ENCODE measurements at regions not wholly inside any gene's neighbourhood (a gene's known extent, or its start where the extent isn't known, plus 50 kb on each side); places are given as distances from the start of the nearest gene placed in this dataset.

DNA sequence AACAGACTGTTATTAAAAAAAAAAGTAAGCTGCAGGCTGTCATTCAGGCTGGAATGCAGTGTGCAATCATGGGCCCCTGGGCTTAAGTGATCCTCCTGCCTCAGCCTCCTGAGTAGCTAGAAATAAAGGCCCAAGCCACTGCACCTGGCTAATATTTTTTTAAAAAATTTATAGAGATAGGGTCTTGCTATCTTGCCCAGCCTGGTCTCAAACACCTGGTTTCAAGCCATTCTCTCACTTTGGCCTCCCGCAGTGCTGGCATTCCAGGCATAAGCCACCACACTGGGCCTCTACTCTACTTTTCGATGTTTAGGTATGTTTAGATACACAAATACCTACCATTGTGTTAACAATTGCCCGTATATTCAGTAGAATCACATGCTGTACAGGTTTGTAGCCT, 270.4 kb upstream of the PRKCQ start:
- H3K79me2 ChIP-seq (ENCODE audit: control insufficient read depth, insufficient read depth, low read length), result no peaks in the 10 kb centered on the region
- H4K20me1 ChIP-seq (replicated peaks; ENCODE audit: control insufficient read depth, insufficient read depth, low read length), result no peaks in the 10 kb centered on the region
- no peak overlapping the region for H3K27ac ChIP-seq (ENCODE audit: extremely low read depth, low read depth, low read length)
- ChIA-PET CTCF (ENCODE audit: low intra/inter-chr PET ratio) (no interaction called here), POLR2A (interaction anchor here (0.6 kb wide), 2 partner anchors 230 to 315 kb away, joined by 3 read pairs; no protein-coding TSS in a partner anchor)
- H3K9me3 ChIP-seq (replicated peaks; ENCODE audit: control insufficient read depth, insufficient read depth, low read depth, low read length), result no peaks in the 10 kb centered on the region; the same call in 1 of the 2 replicates
- no peak overlapping the region for H3K4me3 ChIP-seq
- H2AFZ ChIP-seq (ENCODE audit: low read depth, low read length), result no peak overlapping the region
- H3K27me3 ChIP-seq (ENCODE audit: control insufficient read depth in 2 of 2, insufficient read depth in 2 of 2, low read length in 2 of 2), result no peaks in the 10 kb centered on the region; a peak in 1 of 5 replicates
- 0% methylated on average over 3 of the region's 3 CpGs for WGBS (ENCODE audit: insufficient coverage, low coverage, missing lambda C conversion rate)
- FAIRE-seq, result no peak
- DNase-seq (ENCODE audit: extremely low read depth in 1 of 4, low spot score in 3 of 4), result no peak
- H3K4me2 ChIP-seq (ENCODE audit: insufficient read depth, low read length), result no peak overlapping the region
- no peak for ATAC-seq
- no peaks in the 10 kb centered on the region for H3K9me1 ChIP-seq (ENCODE audit: control insufficient read depth, insufficient read depth, low read length)
- no peak overlapping the region for H3K9ac ChIP-seq (ENCODE audit: insufficient read depth in 1 of 2, low read depth in 2 of 2, low read length in 2 of 2)
- no peaks in the 10 kb centered on the region for H3K36me3 ChIP-seq (ENCODE audit: control insufficient read depth, insufficient read depth, low read length)
- intact Hi-C loops (cut with micrococcal nuclease), result no loop called here
- no TSS peak for BruUV-seq (replicated peaks)
- TF ChIP-seq POU5F1 (IDR thresholded peaks at IDR 0.05; ENCODE audit: borderline replicate concordance, low read depth, low read length, partially characterized antibody) (no peak), MCM2 (IDR thresholded peaks at IDR 0.05; ENCODE audit: low read depth) (no peak), HSF4 (CRISPR knock-in tag; IDR thresholded peaks at IDR 0.05; ENCODE audit: borderline replicate concordance) (no peak), TRIM24 (IDR thresholded peaks at IDR 0.05) (no peak), ZBTB7A (IDR thresholded peaks at IDR 0.05; ENCODE audit: borderline replicate concordance, control insufficient read depth, low read depth, low read length) (no peak), ZC3H11A (IDR thresholded peaks at IDR 0.05; ENCODE audit: low read depth, low read length) (no peak), GABPB1 (CRISPR knock-in tag; IDR thresholded peaks at IDR 0.05) (no peak), ZNF507 (tag; conservative IDR thresholded peaks at IDR 0.05) (no peak), MXI1 (IDR thresholded peaks at IDR 0.05; ENCODE audit: low read depth, low read length) (no peak)
- TF ChIP-seq, protein P1, sequence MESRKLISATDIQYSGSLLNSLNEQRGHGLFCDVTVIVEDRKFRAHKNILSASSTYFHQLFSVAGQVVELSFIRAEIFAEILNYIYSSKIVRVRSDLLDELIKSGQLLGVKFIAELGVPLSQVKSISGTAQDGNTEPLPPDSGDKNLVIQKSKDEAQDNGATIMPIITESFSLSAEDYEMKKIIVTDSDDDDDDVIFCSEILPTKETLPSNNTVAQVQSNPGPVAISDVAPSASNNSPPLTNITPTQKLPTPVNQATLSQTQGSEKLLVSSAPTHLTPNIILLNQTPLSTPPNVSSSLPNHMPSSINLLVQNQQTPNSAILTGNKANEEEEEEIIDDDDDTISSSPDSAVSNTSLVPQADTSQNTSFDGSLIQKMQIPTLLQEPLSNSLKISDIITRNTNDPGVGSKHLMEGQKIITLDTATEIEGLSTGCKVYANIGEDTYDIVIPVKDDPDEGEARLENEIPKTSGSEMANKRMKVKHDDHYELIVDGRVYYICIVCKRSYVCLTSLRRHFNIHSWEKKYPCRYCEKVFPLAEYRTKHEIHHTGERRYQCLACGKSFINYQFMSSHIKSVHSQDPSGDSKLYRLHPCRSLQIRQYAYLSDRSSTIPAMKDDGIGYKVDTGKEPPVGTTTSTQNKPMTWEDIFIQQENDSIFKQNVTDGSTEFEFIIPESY (CRISPR knock-in tag; IDR thresholded peaks at IDR 0.05), result no peak
- TF ChIP-seq, protein P2, sequence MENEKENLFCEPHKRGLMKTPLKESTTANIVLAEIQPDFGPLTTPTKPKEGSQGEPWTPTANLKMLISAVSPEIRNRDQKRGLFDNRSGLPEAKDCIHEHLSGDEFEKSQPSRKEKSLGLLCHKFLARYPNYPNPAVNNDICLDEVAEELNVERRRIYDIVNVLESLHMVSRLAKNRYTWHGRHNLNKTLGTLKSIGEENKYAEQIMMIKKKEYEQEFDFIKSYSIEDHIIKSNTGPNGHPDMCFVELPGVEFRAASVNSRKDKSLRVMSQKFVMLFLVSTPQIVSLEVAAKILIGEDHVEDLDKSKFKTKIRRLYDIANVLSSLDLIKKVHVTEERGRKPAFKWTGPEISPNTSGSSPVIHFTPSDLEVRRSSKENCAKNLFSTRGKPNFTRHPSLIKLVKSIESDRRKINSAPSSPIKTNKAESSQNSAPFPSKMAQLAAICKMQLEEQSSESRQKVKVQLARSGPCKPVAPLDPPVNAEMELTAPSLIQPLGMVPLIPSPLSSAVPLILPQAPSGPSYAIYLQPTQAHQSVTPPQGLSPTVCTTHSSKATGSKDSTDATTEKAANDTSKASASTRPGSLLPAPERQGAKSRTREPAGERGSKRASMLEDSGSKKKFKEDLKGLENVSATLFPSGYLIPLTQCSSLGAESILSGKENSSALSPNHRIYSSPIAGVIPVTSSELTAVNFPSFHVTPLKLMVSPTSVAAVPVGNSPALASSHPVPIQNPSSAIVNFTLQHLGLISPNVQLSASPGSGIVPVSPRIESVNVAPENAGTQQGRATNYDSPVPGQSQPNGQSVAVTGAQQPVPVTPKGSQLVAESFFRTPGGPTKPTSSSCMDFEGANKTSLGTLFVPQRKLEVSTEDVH (IDR thresholded peaks at IDR 0.05; ENCODE audit: low read depth, partially characterized antibody), result no peak
- no peaks in the 10 kb centered on the region for H3K4me1 ChIP-seq (replicated peaks in 1 of 2; ENCODE audit: control insufficient read depth in 2 of 2, insufficient read depth in 2 of 2, low read length in 2 of 2)
- in situ Hi-C loops (cut with MboI), result no loop called here
